ENCODE measurements at regions not wholly inside any gene's neighbourhood (a gene's known extent, or its start where the extent isn't known, plus 50 kb on each side); places are given as distances from the start of the nearest gene placed in this dataset.

DNA sequence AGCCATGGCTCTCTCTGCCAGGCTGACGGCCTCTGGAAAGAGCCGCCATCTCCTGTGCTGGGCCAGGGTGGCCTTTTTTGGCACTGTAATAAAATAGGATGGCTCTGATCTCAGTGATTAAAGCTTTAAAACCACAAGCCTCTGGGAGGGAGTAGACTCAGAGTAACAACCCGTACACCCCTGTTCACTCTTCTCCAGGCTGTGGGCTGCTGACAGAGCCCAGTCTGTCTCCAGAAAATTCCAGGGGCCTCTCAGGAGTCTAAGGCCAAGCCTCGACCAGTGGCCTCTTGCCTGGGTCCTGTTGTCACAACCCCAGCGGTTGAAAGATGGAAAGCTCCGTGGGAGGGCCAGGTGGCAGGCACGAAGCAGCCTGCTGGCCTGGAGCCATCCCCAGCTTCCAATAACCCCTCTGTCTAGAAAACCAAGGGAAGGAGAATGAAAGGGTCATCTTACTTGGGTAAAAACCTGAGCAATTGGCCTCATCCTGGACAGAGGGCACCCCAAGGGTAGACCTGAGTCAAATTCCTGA, 286.7 kb upstream of the ZNF462 start:
- Histone ChIP-seq H3K4me3 (ENCODE audit: low read depth in 1 of 2, low read length in 2 of 2) (no peak overlapping the region), H3K4me1 (ENCODE audit: insufficient read depth, low read length) (no peaks in the 10 kb centered on the region), H3K9ac (ENCODE audit: low read depth, low read length) (no peak overlapping the region), H3K4me2 (ENCODE audit: insufficient read depth, low read length) (no peak overlapping the region), H3K79me2 (ENCODE audit: insufficient read depth, low read length) (no peaks in the 10 kb centered on the region), H3K36me3 (ENCODE audit: insufficient read depth, low read length) (no peaks in the 10 kb centered on the region), H3K27ac (ENCODE audit: low read length) (no peak overlapping the region), H3K9me3 (ENCODE audit: insufficient read depth, low read length, severe bottlenecking) (no peaks in the 10 kb centered on the region), H2AFZ (ENCODE audit: low read depth, low read length) (no peak overlapping the region), H4K20me1 (ENCODE audit: insufficient read depth, low read length) (no peaks in the 10 kb centered on the region), H3K27me3 (ENCODE audit: insufficient read depth, low read length, poor library complexity) (no peaks in the 10 kb centered on the region)
- TF ChIP-seq EZH2 (IDR thresholded peaks at IDR 0.05; ENCODE audit: borderline replicate concordance, low read depth, low read length, severe bottlenecking) = no peak
- TF ChIP-seq, protein P1, sequence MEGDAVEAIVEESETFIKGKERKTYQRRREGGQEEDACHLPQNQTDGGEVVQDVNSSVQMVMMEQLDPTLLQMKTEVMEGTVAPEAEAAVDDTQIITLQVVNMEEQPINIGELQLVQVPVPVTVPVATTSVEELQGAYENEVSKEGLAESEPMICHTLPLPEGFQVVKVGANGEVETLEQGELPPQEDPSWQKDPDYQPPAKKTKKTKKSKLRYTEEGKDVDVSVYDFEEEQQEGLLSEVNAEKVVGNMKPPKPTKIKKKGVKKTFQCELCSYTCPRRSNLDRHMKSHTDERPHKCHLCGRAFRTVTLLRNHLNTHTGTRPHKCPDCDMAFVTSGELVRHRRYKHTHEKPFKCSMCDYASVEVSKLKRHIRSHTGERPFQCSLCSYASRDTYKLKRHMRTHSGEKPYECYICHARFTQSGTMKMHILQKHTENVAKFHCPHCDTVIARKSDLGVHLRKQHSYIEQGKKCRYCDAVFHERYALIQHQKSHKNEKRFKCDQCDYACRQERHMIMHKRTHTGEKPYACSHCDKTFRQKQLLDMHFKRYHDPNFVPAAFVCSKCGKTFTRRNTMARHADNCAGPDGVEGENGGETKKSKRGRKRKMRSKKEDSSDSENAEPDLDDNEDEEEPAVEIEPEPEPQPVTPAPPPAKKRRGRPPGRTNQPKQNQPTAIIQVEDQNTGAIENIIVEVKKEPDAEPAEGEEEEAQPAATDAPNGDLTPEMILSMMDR (IDR thresholded peaks at IDR 0.05; ENCODE audit: borderline replicate concordance, extremely low read depth, low read length, poor library complexity, severe bottlenecking) = no peak
- DNase-seq = no peak
- ATAC-seq (ENCODE audit: insufficient read depth, low read depth) = no peak

DNA sequence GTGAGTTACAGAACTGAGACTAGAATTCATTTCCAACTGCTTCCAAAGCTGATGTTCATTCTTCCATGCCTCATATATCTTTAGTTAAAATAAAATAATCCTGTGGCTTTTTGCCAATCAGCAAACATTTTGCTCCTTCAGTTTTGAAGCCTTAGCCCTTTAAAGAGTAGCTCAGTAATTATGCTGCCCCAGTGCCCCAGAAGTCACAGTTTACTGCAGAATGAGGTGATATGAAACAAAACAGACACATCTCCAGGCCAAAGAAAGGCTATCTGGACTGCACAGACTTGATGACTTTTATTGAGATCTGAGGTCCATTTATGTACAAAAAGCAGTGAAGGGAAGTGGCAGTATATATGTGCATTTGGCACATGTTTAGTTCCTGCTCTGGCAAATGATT, 285.8 kb upstream of the ZNF462 start:
- Histone ChIP-seq H4K20me1 (ENCODE audit: insufficient read depth, low read length) (no peaks in the 10 kb centered on the region), H3K36me3 (ENCODE audit: insufficient read depth, low read length) (no peaks in the 10 kb centered on the region), H2AFZ (ENCODE audit: low read depth, low read length) (no peak overlapping the region), H3K79me2 (ENCODE audit: insufficient read depth, low read length) (no peaks in the 10 kb centered on the region), H3K4me1 (ENCODE audit: insufficient read depth, low read length) (no peaks in the 10 kb centered on the region), H3K9me3 (ENCODE audit: insufficient read depth, low read length, severe bottlenecking) (no peaks in the 10 kb centered on the region), H3K4me2 (ENCODE audit: insufficient read depth, low read length) (no peak overlapping the region), H3K27me3 (ENCODE audit: insufficient read depth, low read length, poor library complexity) (no peaks in the 10 kb centered on the region), H3K27ac (ENCODE audit: low read length) (no peak overlapping the region), H3K9ac (ENCODE audit: low read depth, low read length) (no peak overlapping the region), H3K4me3 (ENCODE audit: low read depth in 1 of 2, low read length in 2 of 2) (no peak overlapping the region)
- ATAC-seq (ENCODE audit: insufficient read depth, low read depth) (no peak), DNase-seq (no peak)
- TF ChIP-seq EZH2 (IDR thresholded peaks at IDR 0.05; ENCODE audit: borderline replicate concordance, low read depth, low read length, severe bottlenecking) = no peak
- TF ChIP-seq, protein P1 (IDR thresholded peaks at IDR 0.05; ENCODE audit: borderline replicate concordance, extremely low read depth, low read length, poor library complexity, severe bottlenecking) = no peak

DNA sequence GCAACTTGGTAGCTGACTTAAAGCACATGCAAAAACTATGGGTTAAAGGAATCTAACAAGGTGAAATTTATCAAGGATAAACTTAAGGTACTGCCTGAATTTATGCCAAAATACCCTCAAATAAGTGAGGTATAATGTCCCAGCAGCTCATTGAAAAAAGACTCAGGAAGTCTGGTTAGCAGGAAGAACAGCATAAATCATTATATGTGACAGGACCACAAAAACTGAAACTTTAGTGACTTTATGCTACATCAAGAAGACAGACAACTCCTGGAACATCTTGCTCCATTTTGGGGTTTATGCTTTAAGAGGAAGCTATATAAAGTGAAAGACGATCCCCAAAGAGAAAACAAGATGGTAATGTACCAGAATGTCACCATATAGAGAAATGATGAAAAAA, 282.4 kb upstream of the ZNF462 start:
- H3K9ac ChIP-seq (ENCODE audit: low read depth, low read length) = no peak overlapping the region
- H3K79me2 ChIP-seq (ENCODE audit: insufficient read depth, low read length) = no peaks in the 10 kb centered on the region
- no peaks in the 10 kb centered on the region for H3K27me3 ChIP-seq (ENCODE audit: insufficient read depth, low read length, poor library complexity)
- TF ChIP-seq, protein P1 (IDR thresholded peaks at IDR 0.05; ENCODE audit: borderline replicate concordance, extremely low read depth, low read length, poor library complexity, severe bottlenecking) = no peak
- no peak for TF ChIP-seq EZH2 (IDR thresholded peaks at IDR 0.05; ENCODE audit: borderline replicate concordance, low read depth, low read length, severe bottlenecking)
- H3K4me3 ChIP-seq (ENCODE audit: low read depth in 1 of 2, low read length in 2 of 2) = no peak overlapping the region
- no peak overlapping the region for H3K4me2 ChIP-seq (ENCODE audit: insufficient read depth, low read length)
- H4K20me1 ChIP-seq (ENCODE audit: insufficient read depth, low read length) = no peaks in the 10 kb centered on the region
- H3K4me1 ChIP-seq (ENCODE audit: insufficient read depth, low read length) = no peaks in the 10 kb centered on the region
- DNase-seq (no peak), ATAC-seq (ENCODE audit: insufficient read depth, low read depth) (no peak)
- no peak overlapping the region for H3K27ac ChIP-seq (ENCODE audit: low read length)
- no peaks in the 10 kb centered on the region for H3K9me3 ChIP-seq (ENCODE audit: insufficient read depth, low read length, severe bottlenecking)
- H2AFZ ChIP-seq (ENCODE audit: low read depth, low read length) = no peak overlapping the region
- H3K36me3 ChIP-seq (ENCODE audit: insufficient read depth, low read length) = no peaks in the 10 kb centered on the region

DNA sequence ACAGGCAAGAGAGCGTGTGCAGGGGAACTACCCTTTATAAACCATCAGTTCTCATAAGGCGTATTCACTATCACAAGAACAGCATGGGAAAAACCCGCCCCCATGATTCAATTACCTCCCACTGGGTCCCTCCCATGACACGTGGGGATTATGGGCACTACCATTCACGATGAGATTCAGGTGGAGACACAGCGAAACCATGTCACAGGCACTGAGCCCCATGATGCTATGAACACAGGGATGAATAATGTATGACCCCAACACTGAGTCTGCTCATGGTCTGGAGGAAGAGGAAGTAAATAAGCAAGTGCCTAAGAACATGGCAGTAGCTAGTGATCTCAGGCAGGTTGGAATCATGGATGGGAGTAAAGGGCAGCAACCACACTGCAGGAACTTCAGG, 281.0 kb upstream of the ZNF462 start:
- H3K4me1 ChIP-seq (ENCODE audit: insufficient read depth, low read length) = no peaks in the 10 kb centered on the region
- DNase-seq (no peak), ATAC-seq (ENCODE audit: insufficient read depth, low read depth) (no peak)
- H3K9me3 ChIP-seq (ENCODE audit: insufficient read depth, low read length, severe bottlenecking) = no peaks in the 10 kb centered on the region
- no peak overlapping the region for H3K9ac ChIP-seq (ENCODE audit: low read depth, low read length)
- no peak overlapping the region for H3K4me2 ChIP-seq (ENCODE audit: insufficient read depth, low read length)
- no peaks in the 10 kb centered on the region for H3K27me3 ChIP-seq (ENCODE audit: insufficient read depth, low read length, poor library complexity)
- TF ChIP-seq, protein P1 (IDR thresholded peaks at IDR 0.05; ENCODE audit: borderline replicate concordance, extremely low read depth, low read length, poor library complexity, severe bottlenecking) = no peak
- no peak for TF ChIP-seq EZH2 (IDR thresholded peaks at IDR 0.05; ENCODE audit: borderline replicate concordance, low read depth, low read length, severe bottlenecking)
- no peaks in the 10 kb centered on the region for H3K36me3 ChIP-seq (ENCODE audit: insufficient read depth, low read length)
- no peak overlapping the region for H3K27ac ChIP-seq (ENCODE audit: low read length)
- H2AFZ ChIP-seq (ENCODE audit: low read depth, low read length) = no peak overlapping the region
- no peaks in the 10 kb centered on the region for H4K20me1 ChIP-seq (ENCODE audit: insufficient read depth, low read length)
- H3K4me3 ChIP-seq (ENCODE audit: low read depth in 1 of 2, low read length in 2 of 2) = no peak overlapping the region
- no peaks in the 10 kb centered on the region for H3K79me2 ChIP-seq (ENCODE audit: insufficient read depth, low read length)

Measured in DND-41 (cell line).